Left ventricle myocardium inferior (tissue), 1 donor: ENCODE measurements at regions not wholly inside any gene's neighbourhood (a gene's known extent, or its start where the extent isn't known, plus 50 kb on each side); places are given as distances from the start of the nearest gene placed in this dataset.
"Not testable (repeated sequence)": the region's sequence is repeated elsewhere in the genome, so short reads cannot be mapped to it uniquely, and the experiment has no call there.

Experiments
- DNase-seq: peaks from one replicate; pipeline ENCODE4 v3.0.0-alpha.2; 2020
- H3K27ac ChIP-seq: fragments of 200-600 bp; replicated peaks from 2 replicates; pipeline ENCODE4 v1.8.0; 2021
- H3K27me3 ChIP-seq: fragments of 200-600 bp; 2 replicates; pipeline ENCODE4 v1.8.0; 2021; ENCODE audit warnings: low read depth
- H3K36me3 ChIP-seq: fragments of 200-600 bp; 2 replicates; pipeline ENCODE4 v1.8.0; 2021
- H3K4me1 ChIP-seq: fragments of 200-600 bp; 2 replicates; pipeline ENCODE4 v1.8.0; 2021
- H3K4me3 ChIP-seq: fragments of 200-600 bp; 2 replicates; pipeline ENCODE4 v1.8.0; 2021; ENCODE audit warnings: mild to moderate bottlenecking, moderate library complexity
- H3K9me3 ChIP-seq: fragments of 200-600 bp; replicated peaks from 2 replicates; pipeline ENCODE4 v1.8.0; 2021
- CTCF ChIP-seq: fragments of 200-600 bp; IDR thresholded peaks from 2 replicates; pipeline ENCODE4 v1.8.0; 2021; ENCODE audit warnings: antibody characterized with exemption, mild to moderate bottlenecking, borderline replicate concordance
- intact Hi-C: fragments of 100-400 bp; cut with micrococcal nuclease; formaldehyde crosslinking; loops from one replicate; pipeline ENCODE4 v1.11.0; 2022
- donor health status: DM: no; HTN: yes; CAD: no; lungs with severe emphysema.

DNA sequence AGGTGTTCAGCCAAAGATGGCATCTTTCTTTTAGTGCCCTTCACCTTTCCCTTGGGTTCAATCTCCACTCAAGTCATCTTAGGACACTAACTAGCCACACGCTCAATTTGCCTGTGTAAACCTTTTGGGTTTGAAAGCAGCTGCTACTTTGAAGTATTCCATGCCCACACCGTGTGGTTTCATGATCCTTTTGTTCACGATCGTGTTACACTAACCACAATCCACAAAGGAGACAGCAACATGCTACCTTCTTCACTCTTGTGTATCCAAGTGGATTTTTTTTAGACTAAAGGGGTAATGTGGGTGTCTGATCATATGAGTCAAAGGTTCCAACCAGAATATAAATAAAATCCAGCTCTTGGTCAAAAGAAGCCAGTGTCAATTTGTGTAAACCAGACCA, 122.7 kb upstream of the FAR2 start:
- H3K4me3 ChIP-seq, result no peak overlapping the region

DNA sequence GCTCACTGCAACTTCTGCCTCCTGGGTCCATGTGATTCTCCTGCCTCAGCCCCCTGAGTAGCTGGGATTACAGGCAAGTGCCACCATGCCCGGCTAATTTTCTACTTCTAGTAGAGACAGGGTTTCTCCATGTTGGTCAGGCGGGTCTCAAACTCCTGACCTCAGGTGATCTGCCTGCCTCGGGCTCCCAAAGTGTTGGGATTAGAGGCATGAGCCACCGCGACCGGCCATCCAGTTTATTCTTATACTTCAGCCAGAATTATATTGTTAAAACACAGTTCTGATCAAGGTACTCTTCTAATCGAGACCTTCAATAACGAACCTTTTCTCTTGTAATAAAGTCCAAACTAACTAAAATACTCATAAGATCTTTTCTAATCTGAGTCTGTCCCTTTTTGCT, 119.6 kb upstream of the FAR2 start:
- H3K9me3 ChIP-seq, H3K27me3 ChIP-seq, H3K4me3 ChIP-seq, DNase-seq, intact Hi-C loops, H3K27ac ChIP-seq, H3K36me3 ChIP-seq, H3K4me1 ChIP-seq: not testable (repeated sequence)

More for the DNA sequence above, 122.7 kb upstream of the FAR2 start:
- Histone ChIP-seq H3K9me3 (no peaks in the 10 kb centered on the region), H3K27ac (no peak overlapping the region), H3K36me3 (no peaks in the 10 kb centered on the region), H3K4me1 (no peaks in the 10 kb centered on the region), H3K27me3 (no peaks in the 10 kb centered on the region)
- TF ChIP-seq CTCF, result no peak
- intact Hi-C loops, result no loop called here
- DNase-seq, result no peak

GRCh38 chr12:29030006-29030405, 119.1 kb upstream of the FAR2 start:
- Histone ChIP-seq H3K36me3 (no peaks in the 10 kb centered on the region), H3K27ac (no peak overlapping the region), H3K4me3 (no peak overlapping the region), H3K4me1 (no peaks in the 10 kb centered on the region), H3K27me3 (no peaks in the 10 kb centered on the region), H3K9me3 (no peaks in the 10 kb centered on the region)
- no peak for TF ChIP-seq CTCF
- intact Hi-C loops, result no loop called here
- no peak for DNase-seq

DNA sequence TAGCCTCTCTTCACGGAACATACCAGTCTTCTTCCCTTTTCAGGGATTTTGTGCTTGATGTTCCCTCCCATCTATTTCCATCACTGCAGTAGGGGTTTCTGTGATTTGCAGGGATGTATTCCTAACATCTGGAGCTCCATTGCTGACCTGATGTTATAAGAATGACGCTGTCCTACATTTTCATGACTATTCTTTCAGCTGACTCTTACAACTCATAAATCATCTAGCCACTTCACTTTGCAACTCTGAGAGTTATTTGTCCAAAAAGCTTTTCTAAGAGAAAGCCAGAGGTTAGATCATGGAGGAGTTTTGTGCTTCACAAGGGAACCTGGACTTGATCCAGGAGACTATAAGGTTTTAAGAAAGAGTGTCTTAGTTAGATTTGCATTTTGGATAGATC, 116.6 kb upstream of the FAR2 start:
- Histone ChIP-seq H3K27me3 (no peaks in the 10 kb centered on the region), H3K9me3 (no peaks in the 10 kb centered on the region), H3K4me1 (no peaks in the 10 kb centered on the region), H3K36me3 (no peaks in the 10 kb centered on the region), H3K27ac (no peak overlapping the region), H3K4me3 (no peak overlapping the region)
- no peak for TF ChIP-seq CTCF
- intact Hi-C loops, result no loop called here
- no peak for DNase-seq

GRCh38 chr12:29033519-29033918, 115.6 kb upstream of the FAR2 start:
- H3K27ac ChIP-seq, result no peak overlapping the region
- no peaks in the 10 kb centered on the region for H3K27me3 ChIP-seq
- no peaks in the 10 kb centered on the region for H3K36me3 ChIP-seq
- no peak overlapping the region for H3K4me3 ChIP-seq
- no peak for DNase-seq
- intact Hi-C loops, result no loop called here
- TF ChIP-seq CTCF, result no peak
- no peaks in the 10 kb centered on the region for H3K9me3 ChIP-seq
- H3K4me1 ChIP-seq, result no peaks in the 10 kb centered on the region

DNA sequence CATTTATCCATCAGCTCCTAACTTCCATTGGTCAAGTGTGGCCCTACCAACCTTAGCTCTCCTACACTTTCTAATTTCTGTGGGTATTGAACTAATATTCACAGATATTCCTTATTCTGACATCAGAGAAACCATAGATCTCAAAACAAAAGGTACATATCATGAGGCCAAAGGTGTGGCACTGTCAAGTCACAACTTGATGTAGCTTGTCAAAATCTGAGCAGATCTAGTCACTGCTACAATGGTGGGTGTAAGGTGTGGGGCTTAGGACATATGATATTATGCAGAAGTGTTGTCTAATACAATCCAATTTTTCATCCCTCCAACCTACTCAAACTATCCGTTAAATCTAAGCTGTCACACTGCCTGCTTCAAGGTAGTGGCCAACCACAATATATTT, 114.0 kb upstream of the FAR2 start:
- no peaks in the 10 kb centered on the region for H3K9me3 ChIP-seq
- TF ChIP-seq CTCF, result no peak
- intact Hi-C loops, result no loop called here
- peaks cover 4% of the 10 kb centered on the region for H3K4me1 ChIP-seq
- H3K27ac ChIP-seq, result no peak overlapping the region
- H3K4me3 ChIP-seq, result no peak overlapping the region
- peaks cover 12% of the 10 kb centered on the region for H3K27me3 ChIP-seq
- no peaks in the 10 kb centered on the region for H3K36me3 ChIP-seq
- no peak for DNase-seq
